GM19043 (cell line): ENCODE measurements at regions not wholly inside any gene's neighbourhood (a gene's known extent, or its start where the extent isn't known, plus 50 kb on each side); places are given as distances from the start of the nearest gene placed in this dataset.

Experiments used
- ATAC-seq: cut with Tn5 transposase; IDR thresholded peaks from one replicate; pipeline ENCODE4 v1.9.1; 2021; ENCODE audit warnings: low read depth; ENCODE audit not compliant: unreplicated experiment

DNA sequence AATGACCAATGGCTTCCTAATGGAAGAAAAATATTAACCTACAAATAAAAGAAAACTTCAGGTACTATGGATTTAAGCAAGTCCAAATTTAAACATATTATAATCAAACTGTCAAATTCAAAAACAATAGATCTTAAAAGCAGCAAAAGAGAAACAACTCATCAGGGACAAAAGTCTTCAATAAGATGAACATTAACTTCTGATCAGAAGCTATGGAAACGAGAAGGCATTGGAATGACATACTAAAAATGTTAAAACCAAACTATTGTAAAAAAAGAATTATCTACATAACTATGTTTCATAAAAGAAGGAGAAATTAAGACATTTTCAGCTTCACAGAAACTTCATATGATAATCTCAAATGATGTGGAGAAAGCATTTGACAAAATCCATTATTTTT lies 334.7 kb downstream of the ANKRD7 start:
- ATAC-seq, result no peak

DNA sequence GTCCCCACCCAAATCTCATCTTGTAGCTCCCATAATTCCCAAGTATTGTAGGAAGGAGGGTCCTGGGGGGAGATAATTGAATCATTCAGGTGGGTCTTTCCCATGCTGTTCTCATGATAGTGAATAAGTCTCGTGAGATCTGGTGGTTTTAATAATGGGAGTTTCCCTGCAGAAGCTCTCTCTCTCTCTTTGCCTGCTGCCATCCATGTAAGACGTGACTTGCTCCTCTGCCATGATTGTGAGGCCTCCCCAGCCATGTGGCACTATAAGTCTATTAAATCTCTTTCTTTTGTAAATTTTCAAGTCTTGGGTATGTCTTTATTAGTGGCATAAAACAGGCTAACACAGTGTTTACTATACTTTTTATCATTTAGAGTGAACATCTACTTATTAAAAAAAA lies 338.8 kb downstream of the ANKRD7 start:
- ATAC-seq, result no peak

DNA sequence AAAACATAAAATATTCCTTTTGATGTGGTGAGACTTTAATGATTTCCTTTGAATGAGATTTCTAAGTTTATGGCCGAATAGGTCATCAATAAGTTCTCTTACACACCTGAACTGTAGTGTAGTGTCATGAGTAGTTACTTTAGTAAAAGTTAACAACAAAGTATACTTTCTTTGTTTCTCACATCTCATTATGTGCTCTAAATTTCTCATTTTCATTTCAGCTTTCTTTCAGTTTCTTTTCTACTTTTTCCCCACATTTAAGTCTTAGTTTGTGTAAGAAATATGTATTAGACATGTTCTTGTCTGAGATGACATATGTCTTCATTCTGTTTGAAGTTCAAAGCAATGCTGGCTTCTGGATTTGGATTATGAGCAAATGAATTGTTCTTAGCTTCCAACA lies 348.1 kb downstream of the ANKRD7 start:
- ATAC-seq, result no peak

DNA sequence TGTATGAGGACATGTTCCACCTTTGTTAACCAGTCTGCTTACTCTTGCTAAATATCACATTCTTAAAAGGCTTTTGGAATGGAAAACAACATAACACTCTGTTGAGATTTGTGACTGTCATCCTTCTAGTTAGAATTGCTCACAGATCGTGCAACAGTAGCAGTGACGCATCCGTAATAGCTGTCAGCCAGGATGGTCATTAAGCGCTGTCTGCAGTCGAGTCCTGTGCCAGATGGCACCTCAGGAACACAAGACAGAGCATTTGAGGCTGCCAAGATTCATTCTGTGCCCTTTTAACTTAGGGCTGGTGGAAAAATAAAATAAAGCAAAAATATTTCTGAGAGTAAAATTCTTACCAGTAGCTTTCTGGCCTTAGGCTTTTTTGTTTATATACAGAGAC lies 348.6 kb downstream of the ANKRD7 start:
- ATAC-seq, result no peak

DNA sequence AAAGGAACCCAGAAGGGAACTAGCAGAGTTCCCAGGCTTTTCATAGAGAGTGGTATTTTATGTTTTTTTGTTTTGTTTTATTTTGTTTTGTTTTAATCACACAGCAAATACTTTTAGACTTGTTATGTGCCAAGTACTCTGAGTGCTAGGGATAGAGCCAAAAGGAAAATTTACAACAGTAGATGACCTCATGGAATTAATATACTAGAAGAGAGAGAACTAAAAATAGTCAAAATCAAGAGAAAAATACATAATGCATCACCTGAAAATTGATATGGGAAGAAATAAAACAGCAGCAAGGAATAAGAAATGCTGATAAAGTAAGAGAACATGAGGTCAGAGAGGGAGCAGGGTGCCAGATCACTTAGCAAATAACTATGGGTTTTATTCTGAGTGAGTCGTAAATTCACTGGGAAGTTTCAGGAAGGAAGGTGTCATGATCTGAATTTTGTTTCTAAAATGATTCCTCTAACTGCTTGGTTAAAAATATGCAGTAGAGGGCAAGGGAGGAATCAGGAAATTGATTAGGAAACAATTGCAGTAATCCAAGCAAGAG lies 351.0 kb downstream of the ANKRD7 start:
- ATAC-seq, result no peak

DNA sequence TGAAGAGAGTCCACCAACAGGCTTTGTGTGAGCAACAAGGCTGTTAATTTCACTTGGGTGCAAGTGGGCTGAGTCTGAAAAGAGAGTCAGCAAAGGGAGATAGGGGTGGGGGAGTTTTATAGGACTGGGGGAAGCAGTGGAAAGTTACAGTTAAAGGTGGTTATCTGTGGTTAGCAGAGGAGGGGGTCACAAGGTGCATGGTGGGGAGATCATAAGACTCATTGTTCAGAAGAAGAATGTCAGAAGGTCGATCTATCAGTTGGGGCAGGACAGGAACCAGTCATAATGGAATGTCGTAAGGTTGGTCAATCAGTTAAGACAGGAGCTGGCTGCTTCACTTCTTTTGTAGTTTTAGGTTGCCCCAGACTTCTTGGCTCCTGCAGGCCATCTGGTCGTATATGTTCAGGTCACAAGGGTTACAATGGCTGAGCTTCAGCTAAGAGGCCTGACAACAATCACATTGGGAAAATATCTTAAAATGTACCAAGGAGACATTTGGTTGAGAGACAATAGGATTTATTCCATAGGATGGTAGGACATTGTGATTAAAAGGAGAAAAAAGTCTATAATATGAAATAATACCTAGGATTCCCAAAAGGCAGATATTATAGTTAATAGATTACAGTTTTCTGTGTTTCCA lies 356.4 kb downstream of the ANKRD7 start:
- ATAC-seq, result no peak

DNA sequence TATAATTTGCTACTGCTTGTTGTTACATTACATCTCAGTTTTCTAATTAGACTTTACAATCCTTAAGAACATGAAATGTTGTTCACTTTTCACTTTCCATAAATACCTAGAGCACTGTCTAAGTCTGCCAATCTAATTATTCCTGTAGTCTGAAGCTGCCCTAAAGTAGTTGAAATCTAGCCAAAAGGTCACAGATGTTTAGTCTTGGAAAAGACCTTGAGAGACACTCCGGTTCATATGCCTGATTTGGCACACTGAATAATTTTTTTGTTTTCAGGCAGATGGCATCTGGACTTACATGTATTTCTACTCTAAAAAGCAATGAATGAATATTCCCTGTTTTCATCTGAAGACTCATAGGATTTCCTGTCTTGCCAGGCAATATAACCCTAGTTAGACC lies 359.1 kb downstream of the ANKRD7 start:
- ATAC-seq, result no peak

DNA sequence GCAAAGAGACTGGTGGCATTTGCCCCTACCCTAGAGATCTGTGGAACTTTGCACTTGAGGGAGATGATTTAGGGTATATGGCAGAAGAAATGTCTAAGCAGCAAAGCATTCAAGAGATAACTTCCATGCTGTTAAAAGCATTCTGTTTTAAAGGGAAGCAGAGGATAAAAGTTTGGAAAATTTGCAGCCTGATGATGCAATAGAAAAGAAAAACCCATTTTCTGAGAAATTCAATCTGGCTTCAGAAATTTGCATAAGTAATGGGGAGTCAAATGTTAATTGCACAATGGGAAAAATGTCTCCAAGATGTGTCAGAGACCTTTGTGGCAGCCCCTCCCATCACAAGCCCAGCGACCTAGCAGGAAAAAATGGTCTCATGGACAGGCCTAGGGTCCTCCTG lies 361.7 kb downstream of the ANKRD7 start:
- no peak for ATAC-seq

DNA sequence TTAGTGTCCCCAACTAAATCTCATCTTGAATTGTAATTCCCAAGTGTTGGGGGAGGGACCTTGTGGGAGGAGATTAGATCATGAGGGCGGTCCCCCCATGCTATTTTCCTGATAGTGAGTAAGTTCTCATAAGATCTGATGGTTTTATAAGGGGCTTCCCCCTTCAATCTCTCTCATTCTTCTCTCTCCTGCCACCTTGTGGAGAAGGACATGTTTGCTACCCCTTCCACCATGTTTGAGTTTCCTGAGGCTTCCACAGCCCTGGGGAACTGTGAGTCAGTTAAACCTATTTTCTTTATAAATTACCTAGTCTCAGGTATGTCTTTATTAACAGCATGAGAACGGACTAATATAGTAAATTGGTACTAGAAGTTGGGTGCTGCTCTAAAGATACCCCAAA lies 365.6 kb downstream of the ANKRD7 start:
- no peak for ATAC-seq

DNA sequence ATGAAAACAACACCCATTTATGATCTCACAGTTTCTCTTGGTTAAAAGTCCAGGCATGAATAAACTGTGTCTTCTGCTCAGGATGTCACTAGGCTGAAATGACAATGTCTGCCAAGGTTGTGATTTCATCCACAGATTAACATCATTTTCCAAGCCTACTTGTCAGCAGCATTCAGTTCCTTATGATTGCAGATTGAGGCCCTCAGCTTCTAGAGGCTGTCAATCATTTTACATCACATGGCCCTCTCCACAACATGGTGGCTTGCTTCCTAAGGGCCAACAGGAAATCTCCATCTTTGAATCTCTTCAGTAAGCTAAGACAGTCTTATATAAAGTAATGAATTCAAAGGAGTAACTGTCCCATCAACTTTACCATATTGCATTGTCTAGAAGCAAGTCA lies 377.6 kb downstream of the ANKRD7 start:
- ATAC-seq, result no peak

DNA sequence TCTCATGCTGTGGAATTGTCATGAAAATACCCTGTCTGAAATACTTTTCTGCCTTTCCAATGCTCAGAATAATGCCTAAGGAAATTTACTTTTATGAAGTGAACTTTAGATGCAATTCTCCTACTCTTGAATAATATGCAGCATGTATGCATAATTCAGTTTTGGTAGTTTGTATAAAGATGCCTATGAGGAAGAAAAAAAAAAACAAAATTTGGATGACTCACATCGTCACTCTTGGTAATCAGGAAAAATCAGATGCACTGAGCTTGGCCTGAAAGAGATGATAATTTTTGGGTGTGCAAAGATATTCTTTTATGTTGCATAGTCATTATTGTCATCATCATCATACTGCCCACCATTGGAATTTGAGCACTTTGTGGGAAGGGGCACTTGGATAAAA lies 382.1 kb downstream of the ANKRD7 start:
- no peak for ATAC-seq

DNA sequence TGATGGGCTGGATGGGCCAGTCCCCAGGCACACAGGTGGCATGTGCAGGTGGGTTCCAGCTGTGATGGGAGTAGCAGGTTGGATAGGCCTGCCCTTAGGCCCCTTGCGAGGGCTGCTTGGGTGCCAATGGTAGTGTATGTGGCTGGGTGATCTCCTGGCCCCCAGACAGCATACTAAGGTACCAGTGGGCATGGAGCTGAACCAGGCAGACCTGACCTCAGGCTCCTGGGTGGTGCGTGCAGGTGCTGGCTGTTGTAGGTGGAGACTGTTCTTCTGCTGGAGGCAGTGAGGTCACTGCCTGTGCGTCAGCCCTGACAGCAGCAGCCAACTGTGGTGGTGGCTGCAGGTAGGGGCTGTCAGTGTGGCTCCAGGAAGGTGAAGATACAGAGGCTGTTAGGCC lies 384.7 kb downstream of the ANKRD7 start:
- ATAC-seq, result no peak

DNA sequence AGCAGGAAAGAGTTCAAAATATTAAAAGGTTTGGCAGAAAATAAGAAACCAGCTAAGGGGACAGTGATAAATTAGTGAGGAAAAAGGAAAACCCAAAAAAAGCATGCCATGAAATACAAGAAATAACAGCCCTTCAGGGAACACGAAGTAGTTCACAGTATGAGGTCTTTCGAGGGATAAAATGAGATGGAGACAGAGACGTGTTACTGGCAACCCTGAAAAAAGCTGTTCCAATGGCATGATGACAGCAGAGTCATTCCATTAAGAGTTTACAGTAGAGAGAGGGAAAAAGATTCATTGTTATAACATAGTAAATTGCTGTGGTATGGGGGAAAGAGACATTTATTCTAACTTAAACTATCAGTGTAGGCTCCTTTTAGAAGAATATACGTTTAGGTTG lies 391.2 kb downstream of the ANKRD7 start:
- no peak for ATAC-seq

DNA sequence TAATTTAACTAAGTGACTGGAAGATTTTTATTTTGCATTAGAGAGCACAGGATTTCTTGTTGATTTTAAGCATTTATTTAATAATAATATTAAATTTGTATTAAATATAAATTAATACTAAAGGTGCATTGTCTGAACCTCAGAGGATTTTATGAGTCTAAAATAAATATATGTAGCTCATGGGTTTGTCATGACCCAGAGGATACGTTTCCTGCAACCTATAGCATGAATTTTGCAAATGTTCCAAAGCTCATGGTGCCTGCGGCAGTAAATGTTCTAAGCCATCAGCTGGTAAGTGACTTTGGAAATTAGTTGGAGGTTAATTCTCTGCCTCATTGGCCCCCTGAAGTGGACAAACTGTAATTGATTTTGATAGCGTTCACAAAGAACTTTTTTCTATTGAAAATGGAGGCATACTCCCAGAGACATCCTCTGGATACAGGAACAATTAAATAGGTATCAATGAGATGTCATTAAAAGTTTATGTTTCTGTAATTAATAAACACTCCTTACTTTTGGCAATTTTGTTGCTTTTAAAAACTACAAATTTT lies 397.4 kb downstream of the ANKRD7 start:
- no peak for ATAC-seq

DNA sequence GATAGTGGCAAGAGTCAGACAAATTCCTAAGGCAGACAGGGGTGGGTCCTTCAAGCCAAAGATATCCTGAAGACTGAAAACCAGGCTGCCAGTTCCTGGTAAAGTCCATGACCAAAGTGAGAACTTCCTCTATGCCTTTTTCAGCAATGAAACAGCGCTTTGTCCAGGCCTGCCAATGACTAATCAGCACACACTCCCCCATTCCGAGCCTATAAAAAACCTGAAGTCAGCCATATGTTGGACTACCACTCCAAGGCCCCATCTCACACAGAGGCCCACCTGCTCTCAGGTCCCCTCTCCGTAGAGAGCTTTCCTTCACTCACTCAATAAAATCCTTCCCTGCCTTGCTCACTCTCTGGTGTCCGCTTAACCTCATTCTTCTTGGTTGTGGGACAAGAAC lies 402.2 kb downstream of the ANKRD7 start:
- ATAC-seq, result no peak

DNA sequence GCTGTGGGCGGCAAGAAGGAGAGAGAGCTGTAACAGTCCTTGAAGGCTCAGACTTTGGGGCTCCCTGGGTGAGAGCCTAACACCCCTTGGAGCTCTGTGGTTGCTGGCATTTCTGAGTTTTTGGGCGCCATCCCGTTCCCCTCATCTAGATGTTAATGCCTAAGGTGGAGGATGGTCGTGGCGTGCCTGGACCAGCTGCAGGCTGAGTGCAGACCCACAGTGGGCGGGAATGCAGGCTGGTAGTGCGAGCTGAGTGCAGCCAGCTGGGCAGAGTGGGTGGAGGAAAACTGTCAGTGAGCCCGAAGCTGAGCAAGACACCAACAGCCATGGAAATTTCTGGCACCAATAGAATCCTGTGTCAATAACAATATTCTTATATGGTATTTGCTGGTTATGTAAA lies 403.0 kb downstream of the ANKRD7 start:
- ATAC-seq, result no peak

DNA sequence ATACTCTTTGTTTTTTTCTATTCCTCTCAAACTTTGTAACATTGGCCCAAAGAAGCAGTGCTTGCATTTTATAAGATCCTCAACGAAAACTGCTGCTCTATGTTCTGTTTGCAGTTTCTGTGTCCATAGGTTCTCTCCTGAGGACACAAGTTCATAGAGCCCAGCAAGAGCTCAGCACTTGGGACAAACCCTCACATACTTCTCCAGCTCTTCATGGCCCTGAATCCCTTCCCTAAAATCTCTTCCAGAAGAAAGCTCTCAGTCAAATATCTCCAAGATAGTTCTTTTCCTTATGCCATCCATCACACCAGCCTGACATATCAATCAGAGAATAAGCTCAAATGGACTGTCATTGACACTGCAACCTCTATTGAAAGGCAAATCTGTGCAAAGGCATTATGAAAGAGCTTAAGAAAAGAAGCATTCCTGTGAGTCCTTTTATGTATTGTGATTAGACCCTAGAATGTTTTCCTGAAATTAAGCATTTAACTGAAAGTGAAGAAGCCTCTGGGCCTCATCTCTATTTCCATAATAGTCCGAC lies 405.5 kb downstream of the ANKRD7 start:
- no peak for ATAC-seq

DNA sequence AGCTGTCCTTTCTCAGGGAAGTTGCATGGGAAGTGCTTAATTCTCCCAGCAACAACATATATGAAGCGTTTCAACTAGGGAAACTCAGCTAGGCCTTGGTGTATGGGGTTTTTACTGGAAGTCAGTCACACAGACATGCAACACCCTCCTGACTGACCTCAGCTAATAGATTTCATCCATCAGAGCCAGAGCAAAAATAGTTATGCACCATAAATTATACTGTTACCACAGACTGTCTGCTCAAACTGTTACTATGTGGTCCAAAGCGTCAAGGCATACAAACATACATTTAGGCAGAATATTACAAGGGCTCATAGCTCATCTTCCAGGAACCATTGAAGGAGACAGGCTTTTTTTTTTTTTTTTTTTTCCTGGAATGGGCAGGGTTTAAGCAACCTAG lies 417.9 kb downstream of the ANKRD7 start:
- ATAC-seq, result no peak

DNA sequence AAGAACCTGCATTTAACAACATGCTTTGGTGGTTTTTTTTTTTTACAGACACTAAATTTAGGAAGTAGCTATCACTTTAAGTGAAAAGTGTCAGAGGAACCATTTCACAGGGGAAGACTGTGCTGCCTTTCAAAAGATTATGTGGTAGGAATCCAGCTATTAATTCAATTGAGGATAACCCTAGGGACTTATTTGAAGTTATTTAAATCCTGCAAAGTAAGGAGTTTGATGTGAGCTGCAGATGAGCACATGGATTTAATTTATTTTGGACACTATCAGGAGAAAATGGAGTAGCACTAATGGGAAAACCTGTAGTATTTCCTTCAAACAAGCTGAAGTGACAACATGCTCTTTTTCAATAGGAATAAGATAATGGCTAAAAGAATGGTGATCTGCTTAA lies 419.8 kb downstream of the ANKRD7 start:
- ATAC-seq, result no peak

DNA sequence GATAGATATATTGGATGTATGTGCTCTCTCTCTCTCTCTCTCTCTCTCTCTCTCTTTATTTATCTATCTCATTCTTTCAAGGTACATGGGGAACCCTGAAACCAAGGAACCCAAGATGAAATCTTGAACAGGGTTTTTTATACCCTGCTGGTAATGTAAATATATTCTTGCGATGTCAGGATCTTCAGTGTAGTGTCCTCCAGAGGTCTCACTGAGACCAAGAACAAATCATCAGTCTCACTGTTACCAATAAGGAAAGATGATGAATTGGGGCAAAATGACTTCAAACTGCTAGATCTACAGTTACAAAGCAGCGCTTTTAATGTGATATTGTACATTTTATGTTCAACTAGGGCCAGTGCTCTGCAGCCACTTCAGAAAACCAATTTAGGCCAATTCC lies 423.5 kb downstream of the ANKRD7 start:
- ATAC-seq, result no peak

DNA sequence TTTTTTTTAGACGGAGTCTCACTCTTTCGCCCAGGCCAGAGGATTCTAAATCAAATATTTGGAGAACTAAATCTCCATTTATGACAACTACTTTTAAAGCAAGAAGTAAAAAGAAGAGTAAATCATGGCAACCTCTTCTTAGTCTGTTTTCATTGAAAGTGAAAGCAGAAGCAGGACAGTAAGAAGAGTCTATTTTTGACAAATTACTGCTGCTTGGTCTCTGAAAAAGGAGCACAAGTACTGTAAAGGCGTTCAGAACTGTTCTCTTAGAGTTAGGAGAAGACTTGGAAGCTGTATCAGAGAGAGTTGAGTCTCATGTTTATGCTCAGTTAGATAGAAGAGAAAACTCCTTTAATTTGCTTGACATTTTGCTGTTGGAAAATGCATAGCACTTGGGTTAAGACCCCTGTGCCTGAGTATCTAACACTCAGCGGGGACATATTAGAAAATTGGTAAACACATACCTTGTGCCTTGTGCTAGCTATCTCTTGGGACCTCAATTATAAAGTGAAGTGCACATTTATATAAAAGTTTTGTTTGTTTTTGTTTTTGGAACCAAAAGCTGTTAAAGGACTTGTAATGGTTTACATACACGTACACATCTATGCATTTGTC lies 433.0 kb downstream of the ANKRD7 start:
- peak; percentile 73 for ATAC-seq

DNA sequence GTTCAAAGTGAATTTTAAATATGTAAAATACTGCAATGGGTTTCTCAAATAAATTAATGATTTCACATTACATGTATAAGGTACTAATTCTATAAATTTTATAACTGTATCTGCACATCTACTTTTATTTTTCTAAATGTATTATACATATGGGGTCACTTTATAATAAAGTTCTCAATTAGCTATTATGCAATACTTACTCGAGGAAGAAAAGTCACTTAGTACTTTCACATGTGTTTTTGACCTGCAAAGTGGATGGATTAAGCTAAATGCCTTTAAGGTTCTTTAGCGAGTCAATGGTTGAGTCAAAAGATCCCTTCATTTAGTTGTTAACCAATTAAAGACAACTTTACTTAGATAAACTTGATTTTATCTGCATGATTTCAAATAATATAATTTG lies 437.8 kb downstream of the ANKRD7 start:
- no peak for ATAC-seq
